HG02973 (cell line): ENCODE measurements at regions not wholly inside any gene's neighbourhood (a gene's known extent, or its start where the extent isn't known, plus 50 kb on each side); places are given as distances from the start of the nearest gene placed in this dataset.

Experiments
- ATAC-seq: cut with Tn5 transposase; IDR thresholded peaks from one replicate; pipeline ENCODE4 v1.9.1; 2021; ENCODE audit warnings: moderate library complexity; ENCODE audit not compliant: unreplicated experiment

- no peak for ATAC-seq
Measured at GRCh38 chr3:74510261-74510818, 104.1 kb downstream of the CNTN3 start.

- ATAC-seq: no peak
Measured at GRCh38 chr3:74507691-74508090, 106.8 kb downstream of the CNTN3 start.

GRCh38 chr3:74506246-74506645 lies 108.2 kb downstream of the CNTN3 start:
- ATAC-seq: no peak

GRCh38 chr3:74501007-74501406 lies 113.5 kb downstream of the CNTN3 start:
- no peak for ATAC-seq

- ATAC-seq: no peak
Measured at GRCh38 chr3:74500257-74500656, 114.2 kb downstream of the CNTN3 start.

GRCh38 chr3:74491874-74492273 lies 122.6 kb downstream of the CNTN3 start:
- no peak for ATAC-seq

GRCh38 chr3:74489050-74489792 lies 125.2 kb downstream of the CNTN3 start:
- no peak for ATAC-seq

GRCh38 chr3:74479915-74480314 lies 134.5 kb downstream of the CNTN3 start:
- no peak for ATAC-seq

- ATAC-seq: no peak
Measured at GRCh38 chr3:74470313-74470712, 144.1 kb downstream of the CNTN3 start.

GRCh38 chr3:74469713-74470112 lies 144.7 kb downstream of the CNTN3 start:
- no peak for ATAC-seq

- ATAC-seq: no peak
Measured at GRCh38 chr3:74469151-74469550, 145.3 kb downstream of the CNTN3 start.

- no peak for ATAC-seq
Measured at GRCh38 chr3:74465715-74466410, 148.6 kb downstream of the CNTN3 start.

- no peak for ATAC-seq
Measured at GRCh38 chr3:74463515-74463914, 150.9 kb downstream of the CNTN3 start.

GRCh38 chr3:74456166-74456565 lies 158.3 kb downstream of the CNTN3 start:
- no peak for ATAC-seq

- no peak for ATAC-seq
Measured at GRCh38 chr3:74447221-74447620, 167.2 kb downstream of the CNTN3 start.

- ATAC-seq: no peak
Measured at GRCh38 chr3:74445541-74445940, 168.9 kb downstream of the CNTN3 start.

GRCh38 chr3:74443102-74443501 lies 171.4 kb downstream of the CNTN3 start:
- no peak for ATAC-seq

GRCh38 chr3:74442683-74443082 lies 171.8 kb downstream of the CNTN3 start:
- no peak for ATAC-seq

GRCh38 chr3:74442068-74442467 lies 172.4 kb downstream of the CNTN3 start:
- no peak for ATAC-seq

GRCh38 chr3:74436184-74436583 lies 178.3 kb downstream of the CNTN3 start:
- ATAC-seq: no peak

GRCh38 chr3:74435631-74436030 lies 178.8 kb downstream of the CNTN3 start:
- no peak for ATAC-seq

GRCh38 chr3:74434406-74434805 lies 180.1 kb downstream of the CNTN3 start:
- ATAC-seq: no peak
